ENCODE measurements at regions not wholly inside any gene's neighbourhood (a gene's known extent, or its start where the extent isn't known, plus 50 kb on each side); places are given as distances from the start of the nearest gene placed in this dataset.
"Not testable (repeated sequence)": the region's sequence is repeated elsewhere in the genome, so short reads cannot be mapped to it uniquely, and the experiment has no call there.

- DNase-seq = no peak
- WGBS, 2 donors = 74 to 77% methylated on average over 1 of the region's 1 CpG
- H3K27ac ChIP-seq = no peak overlapping the region
- H3K4me1 ChIP-seq = no peaks in the 10 kb centered on the region
- H3K4me3 ChIP-seq = no peak overlapping the region
- H3K27me3 ChIP-seq = no peaks in the 10 kb centered on the region
- H3K36me3 ChIP-seq = no peaks in the 10 kb centered on the region
- TF ChIP-seq POLR2A (IDR thresholded peaks at IDR 0.05) (no peak), POLR2AphosphoS5 (IDR thresholded peaks at IDR 0.05) (no peak), CTCF (IDR thresholded peaks at IDR 0.05) (no peak), EP300 (IDR thresholded peaks at IDR 0.05) (no peak)
- H3K9me3 ChIP-seq = peaks cover 0 to 7% (median 0%) of the 10 kb centered on the region in 4 donors
- intact Hi-C loops (cut with DNase I) = no loop called here
Observed at GRCh38 chr5:33105521-33105941, 335.2 kb upstream of the TARS1 start.

GRCh38 chr5:33110496-33110895 is 330.3 kb upstream of the TARS1 start:
- 84 to 91% methylated on average over 2 of the region's 2 CpGs for whole genome bisulfite sequencing, 2 donors
- H3K27ac ChIP-seq; H3K4me1 ChIP-seq; H3K4me3 ChIP-seq; intact Hi-C loops (cut with DNase I); H3K27me3 ChIP-seq; H3K36me3 ChIP-seq; DNase-seq: not testable (repeated sequence)
- H3K9me3 ChIP-seq = peaks cover 0 to 10% (median under 1%) of the 10 kb centered on the region in 4 donors

GRCh38 chr5:33114361-33114760 is 326.4 kb upstream of the TARS1 start:
- intact Hi-C loops (cut with DNase I) = no loop called here
- no peaks in the 10 kb centered on the region for H3K36me3 ChIP-seq

GRCh38 chr5:33115467-33115866 is 325.3 kb upstream of the TARS1 start:
- TF ChIP-seq POLR2AphosphoS5 (IDR thresholded peaks at IDR 0.05) (no peak), POLR2A (IDR thresholded peaks at IDR 0.05) (no peak)
- Histone ChIP-seq H3K36me3 (no peaks in the 10 kb centered on the region), H3K4me3 (no peak overlapping the region), H3K9me3 (peaks cover 0 to 3% (median under 1%) of the 10 kb centered on the region in 4 donors), H3K27ac (no peak overlapping the region), H3K27me3 (no peaks in the 10 kb centered on the region), H3K4me1 (no peaks in the 10 kb centered on the region)
- no peak for DNase-seq
- WGBS, 2 donors = 91 to 93% methylated on average over 4 of the region's 4 CpGs
- intact Hi-C loops (cut with DNase I) = no loop called here

More at GRCh38 chr5:33114361-33114760, 326.4 kb upstream of the TARS1 start:
- TF ChIP-seq EP300 (IDR thresholded peaks at IDR 0.05) = no peak
- TF ChIP-seq POLR2A (IDR thresholded peaks at IDR 0.05) = no peak
- TF ChIP-seq POLR2AphosphoS5 (IDR thresholded peaks at IDR 0.05) = no peak
- TF ChIP-seq CTCF (IDR thresholded peaks at IDR 0.05) = no peak
- no peak overlapping the region for H3K4me3 ChIP-seq
- 72 to 82% methylated on average over 3 of the region's 3 CpGs for WGBS, 2 donors
- H3K27ac ChIP-seq = no peak overlapping the region
- peaks cover 0 to 3% (median under 1%) of the 10 kb centered on the region in 4 donors for H3K9me3 ChIP-seq
- no peaks in the 10 kb centered on the region for H3K27me3 ChIP-seq
- DNase-seq = no peak
- H3K4me1 ChIP-seq = no peaks in the 10 kb centered on the region

- intact Hi-C loops (cut with DNase I) = no loop called here
- TF ChIP-seq EP300 (IDR thresholded peaks at IDR 0.05) (no peak), POLR2A (IDR thresholded peaks at IDR 0.05) (no peak), CTCF (IDR thresholded peaks at IDR 0.05) (no peak), POLR2AphosphoS5 (IDR thresholded peaks at IDR 0.05) (no peak)
- no peaks in the 10 kb centered on the region for H3K27me3 ChIP-seq
- H3K4me3 ChIP-seq = no peak overlapping the region
- peaks cover 0 to 2% (median 0%) of the 10 kb centered on the region in 4 donors for H3K9me3 ChIP-seq
- H3K27ac ChIP-seq = no peak overlapping the region
- DNase-seq = no peak
- WGBS, 2 donors = 38 to 89% methylated on average over 1 of the region's 1 CpG
- H3K36me3 ChIP-seq = no peaks in the 10 kb centered on the region
- no peaks in the 10 kb centered on the region for H3K4me1 ChIP-seq
Observed at GRCh38 chr5:33118761-33119415, 321.9 kb upstream of the TARS1 start.

GRCh38 chr5:33120671-33121070 is 320.1 kb upstream of the TARS1 start:
- no peak overlapping the region for H3K4me3 ChIP-seq
- intact Hi-C loops (cut with DNase I) = no loop called here
- no peak overlapping the region for H3K27ac ChIP-seq
- no peaks in the 10 kb centered on the region for H3K36me3 ChIP-seq
- no peaks in the 10 kb centered on the region for H3K4me1 ChIP-seq
- 91 to 92% methylated on average over 3 of the region's 3 CpGs for WGBS, 2 donors
- H3K9me3 ChIP-seq = no peaks in the 10 kb centered on the region
- no peak for DNase-seq
- TF ChIP-seq EP300 (IDR thresholded peaks at IDR 0.05) = no peak
- no peak for TF ChIP-seq POLR2AphosphoS5 (IDR thresholded peaks at IDR 0.05)
- TF ChIP-seq CTCF (IDR thresholded peaks at IDR 0.05) = no peak
- TF ChIP-seq POLR2A (IDR thresholded peaks at IDR 0.05) = no peak
- no peaks in the 10 kb centered on the region for H3K27me3 ChIP-seq
